Activated CD4-positive, alpha-beta memory T cell treated with anti-CD3 and anti-CD28 coated beads for 36 hours (primary cell): ENCODE measurements at regions not wholly inside any gene's neighbourhood (a gene's known extent, or its start where the extent isn't known, plus 50 kb on each side); places are given as distances from the start of the nearest gene placed in this dataset.
"Not testable (repeated sequence)": the region's sequence is repeated elsewhere in the genome, so short reads cannot be mapped to it uniquely, and the experiment has no call there.

Source experiments
- CTCF ChIA-PET: fragments of 350-600 bp; sonication (Branson Sonifier 250); formaldehyde crosslinking; loops from one replicate; lab custom pipeline; 2021; ENCODE audit warnings: antibody characterized with exemption, inconsistent platforms; lab: Charles Lee
- POLR2A ChIA-PET: fragments of 350-600 bp; sonication (Branson Sonifier 250); formaldehyde crosslinking; loops from one replicate; lab custom pipeline; 2021; ENCODE audit warnings: antibody characterized with exemption; lab: Charles Lee
- DNase-seq: peaks from one replicate; pipeline ENCODE4 v3.0.0-alpha.2; 2020
- H3K27ac Mint-ChIP-seq: one replicate; pipeline ENCODE4 v1.8.0; 2021; ENCODE audit warnings: mixed read lengths
- H3K27me3 Mint-ChIP-seq: one replicate; pipeline ENCODE4 v1.8.0; 2021; ENCODE audit warnings: mixed read lengths
- H3K36me3 Mint-ChIP-seq: one replicate; pipeline ENCODE4 v1.8.0; 2021; ENCODE audit warnings: mixed read lengths
- H3K4me1 Mint-ChIP-seq: one replicate; pipeline ENCODE4 v1.8.0; 2021; ENCODE audit warnings: low read depth, mixed read lengths
- H3K4me3 Mint-ChIP-seq: one replicate; pipeline ENCODE4 v1.8.0; 2021; ENCODE audit warnings: mild to moderate bottlenecking, mixed read lengths
- H3K9me3 Mint-ChIP-seq: one replicate; pipeline ENCODE4 v1.8.0; 2021; ENCODE audit warnings: mixed read lengths
- intact Hi-C: fragments of 100-400 bp; cut with micrococcal nuclease; formaldehyde crosslinking; loops from one replicate; pipeline ENCODE4 v1.15.1; 2023

GRCh38 chr5:57002959-57003485, 51.1 kb upstream of the MIER3 start:
- ChIA-PET POLR2A (no interaction called here), CTCF (interaction anchor here (1.0 kb wide), 1 partner anchor 135 kb away, joined by 3 read pairs; no protein-coding TSS in a partner anchor)
- Mint-ChIP-seq H3K4me1 (no peaks in the 10 kb centered on the region), H3K27me3 (peaks cover 4% of the 10 kb centered on the region), H3K4me3 (no peak overlapping the region), H3K36me3 (no peaks in the 10 kb centered on the region), H3K9me3 (no peaks in the 10 kb centered on the region), H3K27ac (no peak overlapping the region)
- intact Hi-C loops = no loop called here
- no peak for DNase-seq

GRCh38 chr5:57003566-57003965, 51.6 kb upstream of the MIER3 start:
- DNase-seq, H3K4me1 Mint-ChIP-seq, intact Hi-C loops, H3K27ac Mint-ChIP-seq, H3K27me3 Mint-ChIP-seq, H3K4me3 Mint-ChIP-seq, CTCF ChIA-PET, H3K9me3 Mint-ChIP-seq, H3K36me3 Mint-ChIP-seq, POLR2A ChIA-PET: not testable (repeated sequence)

- Mint-ChIP-seq H3K9me3 (no peaks in the 10 kb centered on the region), H3K27me3 (peaks cover 2% of the 10 kb centered on the region), H3K27ac (no peak overlapping the region), H3K4me1 (no peaks in the 10 kb centered on the region), H3K36me3 (no peaks in the 10 kb centered on the region), H3K4me3 (no peak overlapping the region)
- POLR2A ChIA-PET = no interaction called here
- intact Hi-C loops = no loop called here
- no peak for DNase-seq
- CTCF ChIA-PET = no interaction called here
Observed at GRCh38 chr5:57004800-57005199, 52.9 kb upstream of the MIER3 start.

GRCh38 chr5:57007344-57007743, 55.4 kb upstream of the MIER3 start:
- Mint-ChIP-seq H3K4me1 (no peaks in the 10 kb centered on the region), H3K27ac (no peak overlapping the region), H3K27me3 (peaks cover 2% of the 10 kb centered on the region), H3K36me3 (no peaks in the 10 kb centered on the region), H3K4me3 (no peak overlapping the region), H3K9me3 (no peaks in the 10 kb centered on the region)
- intact Hi-C loops = no loop called here
- DNase-seq = no peak
- POLR2A ChIA-PET = no interaction called here
- CTCF ChIA-PET = interaction anchor here (0.5 kb wide), 1 partner anchor 56 kb away, joined by 3 read pairs; no protein-coding TSS in a partner anchor

DNA sequence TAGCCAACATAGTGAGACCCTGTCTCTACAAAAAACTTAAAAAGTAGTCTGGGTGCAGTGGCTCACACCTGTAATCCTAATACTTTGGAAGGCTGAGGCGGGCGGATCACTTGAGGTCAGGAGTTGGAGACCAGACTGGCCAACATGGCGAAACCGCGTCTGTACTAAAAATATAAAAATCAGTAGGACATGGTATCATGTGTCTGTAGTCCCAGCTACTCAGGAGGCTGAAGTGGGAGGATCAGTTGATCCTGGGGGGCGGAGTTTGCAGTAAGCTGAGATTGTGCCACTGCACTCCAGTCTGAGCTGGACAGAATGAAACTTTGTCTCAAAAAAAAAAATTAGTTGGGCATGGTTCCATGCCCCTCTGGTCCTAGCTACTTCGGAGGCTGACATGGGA, 57.9 kb upstream of the MIER3 start:
- CTCF ChIA-PET = no interaction called here
- H3K36me3 Mint-ChIP-seq = no peaks in the 10 kb centered on the region
- intact Hi-C loops = no loop called here
- no peak for DNase-seq
- POLR2A ChIA-PET = no interaction called here
- H3K9me3 Mint-ChIP-seq = no peaks in the 10 kb centered on the region
- H3K27ac Mint-ChIP-seq = no peak overlapping the region
- peaks cover 2% of the 10 kb centered on the region for H3K27me3 Mint-ChIP-seq
- H3K4me3 Mint-ChIP-seq = no peak overlapping the region
- no peaks in the 10 kb centered on the region for H3K4me1 Mint-ChIP-seq

- CTCF ChIA-PET = no interaction called here
- no peaks in the 10 kb centered on the region for H3K36me3 Mint-ChIP-seq
- H3K27me3 Mint-ChIP-seq = peaks cover 2% of the 10 kb centered on the region
- H3K4me3 Mint-ChIP-seq = no peak overlapping the region
- H3K4me1 Mint-ChIP-seq = no peaks in the 10 kb centered on the region
- POLR2A ChIA-PET = no interaction called here
- no peak overlapping the region for H3K27ac Mint-ChIP-seq
- intact Hi-C loops = no loop called here
- no peaks in the 10 kb centered on the region for H3K9me3 Mint-ChIP-seq
- no peak for DNase-seq
Observed at GRCh38 chr5:57010786-57011185, 58.9 kb upstream of the MIER3 start.

DNA sequence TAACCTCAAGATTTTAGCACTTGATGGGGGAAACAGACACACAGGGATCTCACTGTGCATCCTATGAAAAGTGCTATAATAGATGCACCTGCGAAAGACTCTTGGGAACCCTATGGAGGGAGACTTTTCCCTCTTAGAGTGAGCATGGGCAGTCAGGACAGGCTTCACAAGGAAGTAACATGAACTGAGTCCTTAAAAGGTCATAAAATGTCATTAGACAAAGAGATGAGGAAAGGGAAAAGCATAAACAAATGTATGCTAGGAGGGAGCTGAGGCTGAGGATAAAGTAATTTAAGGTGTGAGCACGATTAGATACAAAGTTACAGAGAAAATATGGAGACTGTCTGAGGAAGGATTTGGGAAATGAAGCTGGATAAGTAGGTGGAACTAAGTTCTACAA, 60.6 kb upstream of the MIER3 start:
- Mint-ChIP-seq H3K4me3 (no peak overlapping the region), H3K27ac (no peak overlapping the region), H3K4me1 (no peaks in the 10 kb centered on the region), H3K27me3 (no peaks in the 10 kb centered on the region), H3K36me3 (no peaks in the 10 kb centered on the region), H3K9me3 (no peaks in the 10 kb centered on the region)
- ChIA-PET CTCF (no interaction called here), POLR2A (no interaction called here)
- no peak for DNase-seq
- intact Hi-C loops = no loop called here

GRCh38 chr5:57025961-57026360, 74.0 kb upstream of the MIER3 start:
- Mint-ChIP-seq H3K9me3 (peaks cover 3% of the 10 kb centered on the region), H3K4me3 (no peak overlapping the region), H3K27me3 (no peaks in the 10 kb centered on the region), H3K36me3 (no peaks in the 10 kb centered on the region), H3K27ac (no peak overlapping the region), H3K4me1 (peaks cover 8% of the 10 kb centered on the region)
- no peak for DNase-seq
- POLR2A ChIA-PET = no interaction called here
- intact Hi-C loops = no loop called here
- CTCF ChIA-PET = no interaction called here

DNA sequence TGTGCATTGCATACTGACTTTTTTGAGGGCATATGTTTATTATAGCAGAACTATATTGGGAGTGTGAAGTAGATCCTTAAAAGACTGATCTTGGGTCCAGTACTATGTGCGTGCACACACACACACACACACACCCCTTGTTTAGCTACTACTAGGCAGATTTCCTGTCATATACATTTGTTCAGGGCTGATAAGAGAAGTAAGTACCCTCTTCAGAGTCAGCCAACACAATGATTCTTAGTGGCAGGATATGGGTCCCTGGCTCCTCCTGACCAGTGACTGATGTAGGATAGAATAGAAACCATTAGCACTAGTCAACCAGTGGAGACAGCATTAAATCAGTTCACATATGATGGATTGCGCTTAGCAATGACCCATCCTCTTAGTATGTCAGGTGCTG, 76.2 kb upstream of the MIER3 start:
- CTCF ChIA-PET = no interaction called here
- POLR2A ChIA-PET = no interaction called here
- no peak for DNase-seq
- peaks cover 1% of the 10 kb centered on the region for H3K27me3 Mint-ChIP-seq
- no peak overlapping the region for H3K27ac Mint-ChIP-seq
- H3K4me3 Mint-ChIP-seq = no peak overlapping the region
- H3K4me1 Mint-ChIP-seq = peaks cover 13% of the 10 kb centered on the region
- intact Hi-C loops = no loop called here
- no peaks in the 10 kb centered on the region for H3K36me3 Mint-ChIP-seq
- H3K9me3 Mint-ChIP-seq = peaks cover 3% of the 10 kb centered on the region

DNA sequence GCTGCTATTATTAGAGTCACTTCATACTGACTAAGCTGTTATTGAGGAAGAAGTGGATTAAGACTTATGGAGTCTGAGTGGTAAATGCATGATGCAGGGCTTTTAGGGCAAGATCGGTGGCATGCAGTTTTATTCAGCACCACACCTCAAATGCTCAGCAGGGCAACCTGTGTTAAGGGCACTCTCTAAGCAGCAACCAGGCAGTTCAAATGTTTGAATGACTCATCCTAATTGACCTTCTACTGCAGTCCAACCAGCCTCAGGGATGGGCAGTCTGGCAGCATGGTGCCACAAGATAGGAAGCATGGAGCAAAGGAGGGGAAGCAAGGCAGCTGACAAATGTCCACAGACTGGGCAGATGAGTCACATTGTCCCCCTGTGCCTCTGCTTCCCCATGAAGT, 80.2 kb upstream of the MIER3 start:
- Mint-ChIP-seq H3K27ac (no peak overlapping the region), H3K4me3 (no peak overlapping the region), H3K36me3 (no peaks in the 10 kb centered on the region), H3K27me3 (peaks cover 3% of the 10 kb centered on the region), H3K9me3 (no peaks in the 10 kb centered on the region), H3K4me1 (peaks cover 13% of the 10 kb centered on the region)
- intact Hi-C loops = no loop called here
- DNase-seq = no peak
- ChIA-PET CTCF (interaction anchor here (0.6 kb wide), 1 partner anchor 52 kb away, joined by 3 read pairs; no protein-coding TSS in a partner anchor), POLR2A (no interaction called here)

DNA sequence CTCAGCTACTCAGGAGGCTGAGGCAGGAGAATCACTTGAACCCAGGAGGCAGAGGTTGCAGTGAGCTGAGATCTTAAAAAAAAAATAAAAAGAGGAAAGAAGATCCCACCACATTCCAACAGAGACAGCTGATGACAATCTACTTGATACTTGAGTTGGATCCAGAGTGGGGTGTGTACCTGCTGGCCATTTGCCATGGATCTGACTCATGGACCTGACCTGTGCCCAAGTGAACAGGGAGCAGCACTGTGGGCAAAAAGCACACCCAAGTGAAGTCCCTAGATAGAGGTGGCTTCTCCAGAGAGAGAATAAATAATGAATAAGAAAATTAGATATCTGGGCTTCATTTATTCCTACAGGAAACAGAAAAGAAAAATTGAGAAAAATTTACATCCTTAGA, 81.2 kb upstream of the MIER3 start:
- no peak for DNase-seq
- no peak overlapping the region for H3K27ac Mint-ChIP-seq
- peaks cover 3% of the 10 kb centered on the region for H3K27me3 Mint-ChIP-seq
- H3K9me3 Mint-ChIP-seq = no peaks in the 10 kb centered on the region
- H3K36me3 Mint-ChIP-seq = no peaks in the 10 kb centered on the region
- intact Hi-C loops = no loop called here
- ChIA-PET CTCF (no interaction called here), POLR2A (no interaction called here)
- no peak overlapping the region for H3K4me3 Mint-ChIP-seq
- peaks cover 13% of the 10 kb centered on the region for H3K4me1 Mint-ChIP-seq

DNA sequence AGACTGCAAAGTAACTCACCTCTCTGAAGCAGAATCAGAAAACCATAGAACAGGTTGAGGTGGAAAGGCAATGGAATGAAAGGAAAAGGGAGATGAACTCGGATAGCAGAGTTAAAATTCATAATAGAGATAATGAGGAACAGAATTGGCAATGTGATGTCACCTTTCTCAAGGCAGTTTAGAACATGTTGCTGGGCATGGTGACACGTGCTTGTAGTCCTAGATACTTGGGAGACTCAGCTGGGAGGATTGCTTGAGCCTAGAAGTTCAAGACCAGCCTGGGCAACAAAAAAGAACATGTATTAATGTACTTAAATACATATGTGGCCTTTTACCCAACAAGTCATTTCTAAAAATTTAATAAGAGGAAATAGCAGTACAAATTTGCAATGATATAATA, 81.6 kb upstream of the MIER3 start:
- peaks cover 3% of the 10 kb centered on the region for H3K27me3 Mint-ChIP-seq
- H3K4me1 Mint-ChIP-seq = peaks cover 13% of the 10 kb centered on the region
- ChIA-PET POLR2A (interaction anchor here (0.6 kb wide), 1 partner anchor 904 kb away, joined by 3 read pairs; no protein-coding TSS in a partner anchor), CTCF (no interaction called here)
- H3K27ac Mint-ChIP-seq = no peak overlapping the region
- H3K36me3 Mint-ChIP-seq = no peaks in the 10 kb centered on the region
- DNase-seq = no peak
- H3K4me3 Mint-ChIP-seq = no peak overlapping the region
- no peaks in the 10 kb centered on the region for H3K9me3 Mint-ChIP-seq
- intact Hi-C loops = no loop called here

DNA sequence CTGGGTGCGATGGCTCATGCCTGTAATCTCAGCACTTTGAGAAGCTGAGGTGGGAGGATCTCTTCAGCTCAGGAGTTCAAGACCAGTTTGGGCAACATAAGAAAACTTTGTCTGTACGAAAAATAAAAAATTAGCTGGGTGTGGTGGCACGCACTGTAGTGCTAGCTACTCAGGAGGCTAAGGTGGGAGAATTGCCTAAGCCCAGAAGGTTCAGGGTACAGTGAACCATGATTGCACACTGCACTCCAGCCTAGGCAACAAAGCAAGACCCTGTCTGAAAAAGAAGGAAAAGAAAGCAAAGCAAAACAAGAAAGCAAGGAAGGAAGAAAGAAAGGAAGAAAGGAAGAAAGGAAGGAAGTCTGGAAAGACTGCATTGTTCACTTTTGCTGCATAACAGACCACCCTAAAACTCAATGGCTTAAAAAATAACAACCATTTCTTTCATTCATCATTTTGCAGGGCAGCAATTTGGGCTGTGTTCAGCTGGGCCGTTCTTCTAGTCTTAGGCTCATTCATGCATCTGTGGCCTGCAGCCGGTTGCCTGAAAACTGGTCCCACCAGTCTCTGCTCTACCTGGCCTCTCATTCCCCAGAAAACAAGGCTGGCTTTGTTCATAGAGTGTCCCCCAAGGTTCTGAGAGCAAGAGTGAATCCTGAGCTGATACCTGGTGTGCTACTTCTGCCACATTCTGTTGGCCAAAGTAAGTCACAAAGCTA, 82.4 kb upstream of the MIER3 start:
- H3K27me3 Mint-ChIP-seq = peaks cover 3% of the 10 kb centered on the region
- no peak for DNase-seq
- CTCF ChIA-PET = interaction anchor here (1.0 kb wide), 1 partner anchor 103 kb away, joined by 4 read pairs; no protein-coding TSS in a partner anchor
- H3K36me3 Mint-ChIP-seq = no peaks in the 10 kb centered on the region
- H3K9me3 Mint-ChIP-seq = no peaks in the 10 kb centered on the region
- peaks cover 13% of the 10 kb centered on the region for H3K4me1 Mint-ChIP-seq
- POLR2A ChIA-PET = interaction anchor here (0.6 kb wide), 1 partner anchor 903 kb away, joined by 3 read pairs; no protein-coding TSS in a partner anchor
- no peak overlapping the region for H3K27ac Mint-ChIP-seq
- intact Hi-C loops = no loop called here
- H3K4me3 Mint-ChIP-seq = no peak overlapping the region
